IMR-90 (cell line): ENCODE measurements at regions not wholly inside any gene's neighbourhood (a gene's known extent, or its start where the extent isn't known, plus 50 kb on each side); places are given as distances from the start of the nearest gene placed in this dataset.

Experiments
- ATAC-seq: fragments of 200-7000 bp; cut with Tn5 transposase; 2 replicates; pipeline ENCODE4 v1.9.1; 2020; ENCODE audit warnings: low read depth, mild to moderate bottlenecking, moderate library complexity
- BruUV-seq: library from RNA; stranded (reverse); fragments of 400-500 nt; replicated peaks from 2 replicates; lab custom pipeline; 2021; lab: Mats Ljungman, UMichigan
- CTCF ChIA-PET: fragments of 300-600 bp; formaldehyde crosslinking; extraction: SDS; loops from one replicate; lab custom pipeline; 2021; ENCODE audit warnings: antibody characterized with exemption; lab: Yijun Ruan, JAX
- POLR2A ChIA-PET: fragments of 300-600 bp; sonication (Branson Sonifier 250); formaldehyde crosslinking; loops from one replicate; lab custom pipeline; 2022; ENCODE audit warnings: antibody characterized with exemption; ENCODE audit not compliant: unreplicated experiment; lab: Charles Lee
- DNase-seq: peaks from one replicate; pipeline ENCODE4 v3.0.0; 2013
- H2AFZ ChIP-seq: replicated peaks from 2 replicates; pipeline ENCODE3; 2013; ENCODE audit warnings: low read length, mild to moderate bottlenecking; ENCODE audit not compliant: poor library complexity
- H2AK5ac ChIP-seq: 2 replicates; pipeline ENCODE4 v1.6.1; 2013; ENCODE audit warnings: low read depth, low read length, inconsistent platforms
- H2AK9ac ChIP-seq: replicated peaks from 2 replicates; pipeline ENCODE3; 2013; ENCODE audit warnings: mild to moderate bottlenecking, low read depth, low read length, moderate library complexity; ENCODE audit not compliant: poor library complexity
- H2BK120ac ChIP-seq: 2 replicates; pipeline ENCODE4 v1.6.1; 2013; ENCODE audit warnings: low read depth, low read length, inconsistent platforms
- H2BK15ac ChIP-seq: 3 replicates; pipeline ENCODE4 v1.6.1; 2013; ENCODE audit warnings: low read depth, low read length, inconsistent platforms
- H2BK20ac ChIP-seq: 2 replicates; pipeline ENCODE4 v1.6.1; 2013; ENCODE audit warnings: low read depth, mild to moderate bottlenecking, inconsistent platforms, low read length, moderate library complexity
- H2BK5ac ChIP-seq: 2 replicates; pipeline ENCODE4 v1.6.1; 2013; ENCODE audit warnings: mild to moderate bottlenecking, low read depth, low read length, inconsistent platforms; ENCODE audit not compliant: poor library complexity, severe bottlenecking
- H3K14ac ChIP-seq: replicated peaks from 2 replicates; pipeline ENCODE4 v1.6.1; 2013; ENCODE audit warnings: low read depth, low read length, inconsistent platforms
- H3K18ac ChIP-seq: 2 replicates; pipeline ENCODE4 v1.6.1; 2013; ENCODE audit warnings: low read depth, low read length, control low read depth
- H3K23ac ChIP-seq: 2 replicates; pipeline ENCODE4 v1.6.1; 2013; ENCODE audit warnings: low read depth, low read length, inconsistent platforms
- H3K27ac ChIP-seq: 2 replicates; pipeline ENCODE4 v1.5.1; 2013; ENCODE audit warnings: mild to moderate bottlenecking, control low read depth, low read length; ENCODE audit not compliant: insufficient read depth
- H3K27me3 ChIP-seq: 2 replicates; pipeline ENCODE4 v1.6.1; 2013; ENCODE audit warnings: low read length; ENCODE audit not compliant: control insufficient read depth, insufficient read depth
- H3K36me3 ChIP-seq: 2 replicates; pipeline ENCODE4 v1.6.1; 2013; ENCODE audit warnings: low read length, mixed read lengths; ENCODE audit not compliant: control insufficient read depth, insufficient read depth
- H3K4ac ChIP-seq: 2 replicates; pipeline ENCODE4 v1.6.1; 2013; ENCODE audit warnings: low read depth, low read length, inconsistent platforms
- H3K4me1 ChIP-seq: 2 replicates; pipeline ENCODE4 v1.6.1; 2013; ENCODE audit warnings: low read length, mixed read lengths; ENCODE audit not compliant: control insufficient read depth, insufficient read depth
- H3K4me2 ChIP-seq: 2 replicates; pipeline ENCODE4 v1.6.1; 2013; ENCODE audit warnings: low read depth, mild to moderate bottlenecking, control low read depth, low read length, moderate library complexity
- H3K4me3 ChIP-seq: 2 replicates; pipeline ENCODE4 v1.5.1; 2013; ENCODE audit warnings: low read depth, mild to moderate bottlenecking, control low read depth, low read length, moderate library complexity; ENCODE audit not compliant: insufficient read depth
- H3K56ac ChIP-seq: 2 replicates; pipeline ENCODE4 v1.6.1; 2013; ENCODE audit warnings: low read length, inconsistent platforms; ENCODE audit not compliant: insufficient read depth; ENCODE audit errors: extremely low read depth
- H3K79me1 ChIP-seq, 2 experiments: 2 replicates each; pipeline ENCODE4 v1.6.1; 2013; ENCODE audit warnings: low read length in 2 of 2, inconsistent platforms in 1 of 2, low read depth in 1 of 2
- H3K9ac ChIP-seq: 2 replicates; pipeline ENCODE4 v1.6.1; 2013; ENCODE audit warnings: low read depth, low read length, control low read depth
- H3K9me1 ChIP-seq: 2 replicates; pipeline ENCODE4 v1.6.1; 2013; ENCODE audit warnings: low read length, inconsistent platforms; ENCODE audit not compliant: insufficient read depth
- H3K9me3 ChIP-seq: 2 replicates; pipeline ENCODE4 v1.6.1; 2013; ENCODE audit warnings: low read length; ENCODE audit not compliant: control insufficient read depth, insufficient read depth
- H4K20me1 ChIP-seq: 2 replicates; pipeline ENCODE4 v1.6.1; 2013; ENCODE audit warnings: low read length, inconsistent platforms; ENCODE audit not compliant: insufficient read depth
- H4K5ac ChIP-seq: 2 replicates; pipeline ENCODE4 v1.6.1; 2013; ENCODE audit warnings: mild to moderate bottlenecking, low read depth, low read length, control low read depth
- H4K8ac ChIP-seq, 2 experiments: 2 replicates each; pipeline ENCODE4 v1.6.1; 2013; ENCODE audit warnings: low read depth in 2 of 2, low read length in 2 of 2, control low read depth in 1 of 2, inconsistent platforms in 1 of 2
- H4K91ac ChIP-seq: 2 replicates; pipeline ENCODE4 v1.6.1; 2013; ENCODE audit warnings: low read depth, low read length, inconsistent platforms; ENCODE audit not compliant: insufficient read depth
- BHLHE40 ChIP-seq: fragments of 150-350 bp; IDR thresholded peaks from 2 replicates; pipeline ENCODE4 v1.6.1; 2016; ENCODE audit warnings: mild to moderate bottlenecking, low read depth, low read length
- CEBPB ChIP-seq: IDR thresholded peaks from 2 replicates; pipeline ENCODE4 v1.6.1; 2012; ENCODE audit warnings: low read depth, low read length, improper control_type of control experiment
- CHD1 ChIP-seq: IDR thresholded peaks from 2 replicates; pipeline ENCODE4 v1.6.1; 2012; ENCODE audit warnings: low read depth, low read length, improper control_type of control experiment
- CTCF ChIP-seq: conservative IDR thresholded peaks from 2 replicates; pipeline ENCODE4 v1.5.1; 2012; ENCODE audit warnings: mild to moderate bottlenecking, low read depth, low read length, improper control_type of control experiment
- FOS ChIP-seq: fragments of 150-350 bp; IDR thresholded peaks from 2 replicates; pipeline ENCODE4 v1.6.1; 2016; ENCODE audit warnings: low read depth, low read length
- MAFK ChIP-seq: IDR thresholded peaks from 2 replicates; pipeline ENCODE4 v1.6.1; 2012; ENCODE audit warnings: low read depth, low read length, improper control_type of control experiment
- MAZ ChIP-seq: IDR thresholded peaks from 2 replicates; pipeline ENCODE4 v1.6.1; 2012; ENCODE audit warnings: low read depth, mild to moderate bottlenecking, low read length, improper control_type of control experiment, moderate library complexity, borderline replicate concordance
- MXI1 ChIP-seq: IDR thresholded peaks from 2 replicates; pipeline ENCODE4 v1.6.1; 2012; ENCODE audit warnings: low read depth, mild to moderate bottlenecking, low read length, moderate library complexity, borderline replicate concordance
- NFE2L2 ChIP-seq: fragments of 150-350 bp; IDR thresholded peaks from 2 replicates; pipeline ENCODE4 v1.6.1; 2016; ENCODE audit warnings: low read depth, mild to moderate bottlenecking, low read length
- POLR2A ChIP-seq: IDR thresholded peaks from 2 replicates; pipeline ENCODE4 v1.6.1; 2012; ENCODE audit warnings: mild to moderate bottlenecking, low read depth, low read length
- RAD21 ChIP-seq: IDR thresholded peaks from 2 replicates; pipeline ENCODE4 v1.6.1; 2012; ENCODE audit warnings: low read length, improper control_type of control experiment
- RCOR1 ChIP-seq: IDR thresholded peaks from 2 replicates; pipeline ENCODE4 v1.6.1; 2012; ENCODE audit warnings: mild to moderate bottlenecking, low read length, improper control_type of control experiment; ENCODE audit not compliant: insufficient replicate concordance
- RFX5 ChIP-seq: IDR thresholded peaks from 2 replicates; pipeline ENCODE4 v1.8.0; 2012; ENCODE audit warnings: low read depth, mild to moderate bottlenecking, low read length, moderate library complexity
- SMC3 ChIP-seq: fragments of 150-350 bp; IDR thresholded peaks from 2 replicates; pipeline ENCODE4 v1.6.1; 2016; ENCODE audit warnings: low read depth, mild to moderate bottlenecking, antibody characterized with exemption, low read length, moderate library complexity
- WGBS, 2 experiments: methylation state at CpG; one replicate each; pipeline versions ENCODE4 v1.1.5 to v1.1.7; 2013; ENCODE audit warnings: missing lambda C conversion rate in 2 of 2; ENCODE audit not compliant: insufficient read length in 1 of 2; ENCODE audit errors: extremely low coverage in 2 of 2; 5-methylcytosine and 5-hydroxymethylcytosine counted together
- dilution Hi-C: fragments of 300-500 bp; cut with HindIII; formaldehyde crosslinking; loops from one replicate; pipeline ENCODE4 v1.14.3; 2018; ENCODE audit warnings: low sequenced_read_pairs; ENCODE audit not compliant: unreplicated experiment
- in situ Hi-C: fragments of 300-500 bp; cut with MboI; formaldehyde crosslinking; loops from 3 replicates; pipeline ENCODE4 v1.14.3; 2019; ENCODE audit warnings: low sequenced_read_pairs, inconsistent platforms, mixed read lengths
- intact Hi-C: fragments of 100-400 bp; cut with micrococcal nuclease; formaldehyde crosslinking; loops from 2 replicates; pipeline ENCODE4 v1.10.0; 2022
- TF ChIP-seq, protein P1 (sequence below): fragments of 150-350 bp; IDR thresholded peaks from 2 replicates; pipeline ENCODE4 v1.6.1; 2016; ENCODE audit warnings: low read depth, mild to moderate bottlenecking, low read length, moderate library complexity, borderline replicate concordance
- TF ChIP-seq, protein P2 (sequence below): fragments of 150-350 bp; IDR thresholded peaks from 2 replicates; pipeline ENCODE4 v1.6.1; 2017; ENCODE audit warnings: mild to moderate bottlenecking, antibody characterized with exemption, low read length, low read depth

GRCh38 chr5:167993771-167994170 is 297.7 kb upstream of the WWC1 start:
- H2AFZ ChIP-seq, result no peak overlapping the region
- H3K27me3 ChIP-seq, result peaks cover 2% of the 10 kb centered on the region; the same call in 1 of the 2 replicates
- TF ChIP-seq NFE2L2 (no peak), BHLHE40 (no peak), RFX5 (no peak), SMC3 (no peak), RCOR1 (no peak), MAZ (no peak), POLR2A (no peak), CTCF (no peak), CEBPB (no peak), RAD21 (no peak), MAFK (no peak), CHD1 (no peak), FOS (no peak), MXI1 (no peak)
- TF ChIP-seq, protein P1, sequence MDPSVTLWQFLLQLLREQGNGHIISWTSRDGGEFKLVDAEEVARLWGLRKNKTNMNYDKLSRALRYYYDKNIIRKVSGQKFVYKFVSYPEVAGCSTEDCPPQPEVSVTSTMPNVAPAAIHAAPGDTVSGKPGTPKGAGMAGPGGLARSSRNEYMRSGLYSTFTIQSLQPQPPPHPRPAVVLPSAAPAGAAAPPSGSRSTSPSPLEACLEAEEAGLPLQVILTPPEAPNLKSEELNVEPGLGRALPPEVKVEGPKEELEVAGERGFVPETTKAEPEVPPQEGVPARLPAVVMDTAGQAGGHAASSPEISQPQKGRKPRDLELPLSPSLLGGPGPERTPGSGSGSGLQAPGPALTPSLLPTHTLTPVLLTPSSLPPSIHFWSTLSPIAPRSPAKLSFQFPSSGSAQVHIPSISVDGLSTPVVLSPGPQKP, result no peak
- TF ChIP-seq, protein P2, sequence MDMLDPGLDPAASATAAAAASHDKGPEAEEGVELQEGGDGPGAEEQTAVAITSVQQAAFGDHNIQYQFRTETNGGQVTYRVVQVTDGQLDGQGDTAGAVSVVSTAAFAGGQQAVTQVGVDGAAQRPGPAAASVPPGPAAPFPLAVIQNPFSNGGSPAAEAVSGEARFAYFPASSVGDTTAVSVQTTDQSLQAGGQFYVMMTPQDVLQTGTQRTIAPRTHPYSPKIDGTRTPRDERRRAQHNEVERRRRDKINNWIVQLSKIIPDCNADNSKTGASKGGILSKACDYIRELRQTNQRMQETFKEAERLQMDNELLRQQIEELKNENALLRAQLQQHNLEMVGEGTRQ, result no peak
- H2BK5ac ChIP-seq, result no peak overlapping the region
- H3K4me2 ChIP-seq, result no peak overlapping the region
- H2BK20ac ChIP-seq, result no peak overlapping the region
- intact Hi-C loops, result no loop called here
- ChIA-PET CTCF (no interaction called here), POLR2A (interaction anchor here (0.5 kb wide), 1 partner anchor 490 kb away, joined by 8 read pairs; no protein-coding TSS in a partner anchor)
- no peaks in the 10 kb centered on the region for H3K9me3 ChIP-seq
- H3K4ac ChIP-seq, result no peak overlapping the region
- no peak overlapping the region for H3K18ac ChIP-seq
- no peak overlapping the region for H3K14ac ChIP-seq
- dilution Hi-C loops, result no loop called here
- H2BK15ac ChIP-seq, result no peak overlapping the region
- 20% methylated on average over 3 of the region's 3 CpGs; no CpG with 5 or more reads in 1 of the 2 experiments for WGBS, 2 experiments
- no peak overlapping the region for H4K5ac ChIP-seq
- no peak for DNase-seq
- BruUV-seq, result no TSS peak
- no peak overlapping the region for H3K9ac ChIP-seq
- no peak overlapping the region for H3K56ac ChIP-seq
- H2BK120ac ChIP-seq, result no peak overlapping the region
- no peaks in the 10 kb centered on the region for H3K9me1 ChIP-seq
- H4K20me1 ChIP-seq, result no peaks in the 10 kb centered on the region
- no peak overlapping the region for H4K8ac ChIP-seq
- no peak for ATAC-seq
- H3K79me1 ChIP-seq, result no peaks in the 10 kb centered on the region
- H3K4me1 ChIP-seq, result no peaks in the 10 kb centered on the region
- no peak overlapping the region for H2AK5ac ChIP-seq
- no peak overlapping the region for H3K27ac ChIP-seq
- no peak overlapping the region for H2AK9ac ChIP-seq
- no peaks in the 10 kb centered on the region for H3K36me3 ChIP-seq
- no peak overlapping the region for H3K23ac ChIP-seq
- in situ Hi-C loops, result no loop called here
- H4K91ac ChIP-seq, result no peak overlapping the region
- no peak overlapping the region for H3K4me3 ChIP-seq
